Stimulated activated CD4-positive, alpha-beta T cell treated with anti-CD3 and anti-CD28 coated beads, Interleukin-15, amount 100 ng/mL, for 24 hours (primary cell): ENCODE measurements at regions not wholly inside any gene's neighbourhood (a gene's known extent, or its start where the extent isn't known, plus 50 kb on each side); places are given as distances from the start of the nearest gene placed in this dataset.
"Not testable (repeated sequence)": the region's sequence is repeated elsewhere in the genome, so short reads cannot be mapped to it uniquely, and the experiment has no call there.

ENCODE experiments used
- DNase-seq: peaks from one replicate; pipeline ENCODE4 v3.0.0-alpha.2; 2020

DNA sequence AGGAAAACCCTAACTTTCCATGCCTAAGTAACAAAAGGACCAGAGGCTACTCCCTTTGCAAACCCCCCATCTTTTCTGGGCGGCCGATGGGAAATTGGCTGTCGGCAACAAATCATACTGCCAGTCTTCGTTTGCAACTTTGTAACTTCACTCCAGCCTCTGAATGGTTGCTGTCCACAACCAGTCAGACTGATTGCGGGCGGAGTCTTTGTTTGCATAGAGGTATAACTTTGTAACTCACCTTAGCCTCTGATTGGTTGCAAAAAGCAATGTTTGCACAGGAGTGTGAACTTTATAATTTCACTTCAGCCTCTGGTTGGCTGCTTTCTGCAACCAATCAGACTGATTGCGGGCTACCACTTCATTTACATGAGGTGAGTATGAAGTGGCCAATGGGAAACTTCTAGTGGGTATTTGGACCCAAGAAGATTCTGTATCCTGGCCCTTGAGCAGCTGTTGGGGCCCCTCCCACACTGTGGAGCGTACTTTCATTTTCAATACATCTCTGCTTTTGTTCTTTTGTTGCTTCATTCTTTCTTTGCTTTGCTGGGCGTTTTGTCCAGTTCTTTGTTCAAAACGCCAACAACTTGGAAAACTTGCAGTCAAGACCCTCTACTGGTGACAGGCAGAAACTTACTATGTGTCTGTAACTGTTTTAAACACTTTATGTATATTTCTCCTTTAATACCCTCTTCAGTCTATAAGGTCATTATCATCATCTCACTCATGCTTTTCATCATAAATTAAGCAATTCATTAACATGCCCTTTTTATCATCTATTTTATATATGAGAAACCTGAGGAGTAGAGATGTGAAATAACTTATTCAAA lies 55.8 kb upstream of the PPP1R12A start:
- not testable (repeated sequence) for DNase-seq

DNA sequence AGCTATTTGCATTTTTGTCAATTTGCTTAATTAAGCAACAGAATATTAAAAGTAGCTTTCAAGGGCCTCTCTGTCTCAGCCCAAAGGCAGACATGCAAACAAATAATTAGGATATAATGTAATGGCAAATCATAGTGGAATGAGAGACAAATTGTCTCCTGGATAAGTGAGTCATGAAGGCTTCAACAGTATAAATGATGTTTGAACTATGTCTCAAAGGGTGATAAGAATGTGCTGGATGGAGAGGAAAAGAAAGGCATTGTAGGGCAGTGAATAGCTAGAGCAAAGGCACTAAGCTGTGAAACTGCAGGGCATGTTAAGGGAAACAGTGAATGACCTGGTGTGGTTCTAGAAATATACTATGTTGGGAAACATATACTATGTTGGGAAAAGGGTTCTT lies 53.5 kb upstream of the PPP1R12A start:
- DNase-seq = no peak

- DNase-seq = no peak
Measured at GRCh38 chr12:79987731-79988130, 52.8 kb upstream of the PPP1R12A start.
